GM18909 (cell line): ENCODE measurements at regions not wholly inside any gene's neighbourhood (a gene's known extent, or its start where the extent isn't known, plus 50 kb on each side); places are given as distances from the start of the nearest gene placed in this dataset.

Source experiments
- ATAC-seq: cut with Tn5 transposase; IDR thresholded peaks from one replicate; pipeline ENCODE4 v1.9.1; 2021; ENCODE audit warnings: mild to moderate bottlenecking; ENCODE audit not compliant: unreplicated experiment, poor library complexity

GRCh38 chr6:122028933-122029522 is 370.4 kb upstream of the HSF2 start:
- ATAC-seq, result no peak

- peak; percentile 93 for ATAC-seq
Measured at GRCh38 chr6:122033564-122034181, 365.8 kb upstream of the HSF2 start.

- no peak for ATAC-seq
Measured at GRCh38 chr6:122035173-122035572, 364.3 kb upstream of the HSF2 start.

GRCh38 chr6:122040261-122040660 is 359.2 kb upstream of the HSF2 start:
- ATAC-seq, result no peak

GRCh38 chr6:122042380-122042779 is 357.1 kb upstream of the HSF2 start:
- no peak for ATAC-seq

GRCh38 chr6:122042960-122043735 is 356.3 kb upstream of the HSF2 start:
- ATAC-seq, result no peak

- no peak for ATAC-seq
Measured at GRCh38 chr6:122048570-122048969, 350.9 kb upstream of the HSF2 start.

- no peak for ATAC-seq
Measured at GRCh38 chr6:122049341-122049740, 350.1 kb upstream of the HSF2 start.

GRCh38 chr6:122050242-122050755 is 349.2 kb upstream of the HSF2 start:
- ATAC-seq, result no peak

- no peak for ATAC-seq
Measured at GRCh38 chr6:122052346-122052900, 347.0 kb upstream of the HSF2 start.

GRCh38 chr6:122059918-122060317 is 339.5 kb upstream of the HSF2 start:
- no peak for ATAC-seq

- no peak for ATAC-seq
Measured at GRCh38 chr6:122061855-122062254, 337.6 kb upstream of the HSF2 start.

- no peak for ATAC-seq
Measured at GRCh38 chr6:122063076-122063475, 336.4 kb upstream of the HSF2 start.

- no peak for ATAC-seq
Measured at GRCh38 chr6:122063761-122064160, 335.7 kb upstream of the HSF2 start.

- ATAC-seq, result no peak
Measured at GRCh38 chr6:122066200-122066599, 333.3 kb upstream of the HSF2 start.

GRCh38 chr6:122068291-122068769 is 331.1 kb upstream of the HSF2 start:
- no peak for ATAC-seq

- ATAC-seq, result no peak
Measured at GRCh38 chr6:122069932-122070331, 329.5 kb upstream of the HSF2 start.

GRCh38 chr6:122072014-122072647 is 327.3 kb upstream of the HSF2 start:
- no peak for ATAC-seq

- no peak for ATAC-seq
Measured at GRCh38 chr6:122075084-122075838, 324.2 kb upstream of the HSF2 start.

- ATAC-seq, result no peak
Measured at GRCh38 chr6:122075917-122076316, 323.5 kb upstream of the HSF2 start.
